ENCODE measurements at regions not wholly inside any gene's neighbourhood (a gene's known extent, or its start where the extent isn't known, plus 50 kb on each side); places are given as distances from the start of the nearest gene placed in this dataset.
A peak's percentile ranks its signal among the peaks of the same experiment; 100 is the strongest.

DNA sequence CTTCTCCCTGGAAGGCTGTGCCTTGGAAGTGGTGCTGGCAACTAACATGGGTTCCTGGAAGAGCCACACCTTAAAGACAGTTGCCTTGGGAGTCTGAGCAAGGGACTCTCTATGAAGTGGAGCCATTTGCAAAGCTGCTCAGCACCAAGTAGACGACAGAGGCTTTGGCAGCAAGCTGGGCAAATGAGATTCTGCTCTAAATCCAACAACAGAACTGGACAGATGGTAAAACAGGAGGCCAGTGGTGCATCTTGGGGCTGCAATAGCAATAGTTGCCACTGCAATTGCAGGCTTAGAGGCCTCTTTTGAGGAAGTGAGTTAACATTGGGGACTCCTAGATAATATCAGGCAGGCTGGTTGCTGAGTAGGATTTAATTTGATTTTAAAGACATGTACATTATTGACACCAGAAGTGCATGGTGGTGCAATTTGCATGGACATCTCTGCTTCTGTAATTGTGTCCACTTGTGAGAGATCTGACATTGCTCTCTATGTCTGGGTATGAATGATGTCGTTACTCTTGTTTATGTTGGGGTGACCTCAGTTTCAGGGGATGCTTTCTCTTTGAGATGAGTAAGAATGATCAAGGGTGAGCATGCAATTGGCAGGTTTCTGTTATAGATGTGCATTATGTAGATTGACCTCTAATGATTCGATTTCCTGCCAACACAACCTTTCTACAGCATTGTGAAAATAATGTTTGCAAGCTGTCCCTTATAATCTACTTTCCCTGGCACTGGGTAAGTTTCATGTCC is 568.3 kb upstream of the MEX3C start:
- FAIRE-seq (no peak), DNase-seq (ENCODE audit: insufficient read length, low spot score) (no peak)
- TF ChIP-seq, protein P1, sequence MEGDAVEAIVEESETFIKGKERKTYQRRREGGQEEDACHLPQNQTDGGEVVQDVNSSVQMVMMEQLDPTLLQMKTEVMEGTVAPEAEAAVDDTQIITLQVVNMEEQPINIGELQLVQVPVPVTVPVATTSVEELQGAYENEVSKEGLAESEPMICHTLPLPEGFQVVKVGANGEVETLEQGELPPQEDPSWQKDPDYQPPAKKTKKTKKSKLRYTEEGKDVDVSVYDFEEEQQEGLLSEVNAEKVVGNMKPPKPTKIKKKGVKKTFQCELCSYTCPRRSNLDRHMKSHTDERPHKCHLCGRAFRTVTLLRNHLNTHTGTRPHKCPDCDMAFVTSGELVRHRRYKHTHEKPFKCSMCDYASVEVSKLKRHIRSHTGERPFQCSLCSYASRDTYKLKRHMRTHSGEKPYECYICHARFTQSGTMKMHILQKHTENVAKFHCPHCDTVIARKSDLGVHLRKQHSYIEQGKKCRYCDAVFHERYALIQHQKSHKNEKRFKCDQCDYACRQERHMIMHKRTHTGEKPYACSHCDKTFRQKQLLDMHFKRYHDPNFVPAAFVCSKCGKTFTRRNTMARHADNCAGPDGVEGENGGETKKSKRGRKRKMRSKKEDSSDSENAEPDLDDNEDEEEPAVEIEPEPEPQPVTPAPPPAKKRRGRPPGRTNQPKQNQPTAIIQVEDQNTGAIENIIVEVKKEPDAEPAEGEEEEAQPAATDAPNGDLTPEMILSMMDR (IDR thresholded peaks at IDR 0.05; ENCODE audit: insufficient read depth, missing control alignments): no peak

DNA sequence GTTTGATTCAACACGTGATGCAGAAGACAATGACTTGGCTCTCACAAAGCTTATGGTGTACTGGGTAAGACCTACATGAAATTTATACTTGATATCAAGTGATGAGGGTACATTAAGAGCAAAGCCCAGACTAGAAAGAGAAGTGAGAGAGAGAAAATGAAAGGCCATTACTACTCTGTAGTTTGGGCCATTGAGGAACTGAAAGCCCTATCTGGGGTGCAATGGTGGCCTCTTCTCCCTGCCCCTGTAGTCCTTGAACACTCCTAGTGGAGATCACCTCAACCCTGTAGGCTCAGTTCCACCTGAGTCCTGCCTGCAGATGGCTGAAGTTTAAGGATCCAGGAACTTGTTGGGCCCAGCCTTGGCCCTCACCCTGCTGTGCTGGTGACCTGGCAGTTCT is 569.8 kb upstream of the MEX3C start:
- FAIRE-seq (no peak), DNase-seq (ENCODE audit: insufficient read length, low spot score) (no peak)
- TF ChIP-seq, protein P1 (IDR thresholded peaks at IDR 0.05; ENCODE audit: insufficient read depth, missing control alignments): no peak

DNA sequence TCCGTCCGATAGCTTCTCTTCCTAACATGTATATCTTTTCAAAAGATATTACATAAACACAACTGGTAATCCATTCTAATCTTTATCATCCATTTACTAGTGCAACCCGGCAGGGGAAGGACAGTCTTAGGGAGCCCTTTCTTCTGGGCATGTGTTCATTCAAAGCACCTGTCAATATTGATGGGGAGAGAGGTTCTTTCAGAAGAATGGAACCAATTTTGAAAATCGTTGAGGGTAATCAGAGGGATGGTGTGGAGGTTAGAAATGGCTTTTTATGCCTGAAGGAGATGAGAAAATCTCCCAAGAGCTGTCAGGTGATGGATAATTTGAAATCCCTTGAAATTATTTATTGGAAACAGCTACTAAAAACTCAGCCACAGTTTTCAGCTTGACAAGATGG is 561.9 kb upstream of the DCC start:
- DNase-seq (ENCODE audit: insufficient read length, low spot score): no peak
- no peak for FAIRE-seq
- TF ChIP-seq, protein P1 (IDR thresholded peaks at IDR 0.05; ENCODE audit: insufficient read depth, missing control alignments): no peak

DNA sequence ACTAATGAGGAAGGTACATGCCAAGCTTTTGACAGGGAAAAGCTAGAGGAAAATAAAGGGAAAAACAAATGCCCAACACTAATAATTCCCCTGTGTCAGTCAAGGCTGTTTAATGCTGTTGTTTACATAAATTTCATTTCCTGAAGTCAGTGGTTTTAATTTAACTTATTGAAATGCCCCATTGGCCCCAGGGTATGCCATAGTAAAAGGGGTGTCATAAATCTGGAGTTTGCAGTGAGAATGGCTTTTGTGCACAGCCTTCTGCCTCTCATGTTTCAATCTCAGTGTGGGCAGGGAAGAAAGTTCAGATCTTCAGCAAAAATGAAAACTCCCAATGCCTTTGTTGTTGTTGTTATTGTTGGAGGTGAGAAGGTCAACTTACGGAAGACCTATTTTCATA is 550.1 kb upstream of the DCC start:
- FAIRE-seq: no peak
- no peak for DNase-seq (ENCODE audit: insufficient read length, low spot score)
- TF ChIP-seq, protein P1 (IDR thresholded peaks at IDR 0.05; ENCODE audit: insufficient read depth, missing control alignments): no peak

DNA sequence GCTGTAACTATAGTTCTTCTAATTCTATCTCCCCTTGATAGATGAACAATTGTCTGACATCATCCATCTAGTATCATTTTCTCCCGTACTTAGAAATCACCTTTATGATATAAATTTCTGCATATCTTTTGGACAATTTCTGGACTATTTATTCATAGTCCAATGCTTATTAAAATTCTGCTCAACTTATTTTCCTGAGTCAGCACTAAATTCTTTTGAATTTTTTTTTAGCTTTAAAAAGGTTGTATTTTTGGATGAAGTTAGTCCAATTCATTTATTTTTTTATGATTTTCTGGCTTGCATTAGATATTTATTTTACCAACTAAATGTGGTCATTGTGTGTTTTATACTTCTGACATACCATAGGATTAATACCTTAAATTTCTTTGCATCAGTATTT is 538.5 kb upstream of the DCC start:
- DNase-seq (ENCODE audit: insufficient read length, low spot score) (no peak), FAIRE-seq (no peak)
- TF ChIP-seq, protein P1 (IDR thresholded peaks at IDR 0.05; ENCODE audit: insufficient read depth, missing control alignments): no peak

DNA sequence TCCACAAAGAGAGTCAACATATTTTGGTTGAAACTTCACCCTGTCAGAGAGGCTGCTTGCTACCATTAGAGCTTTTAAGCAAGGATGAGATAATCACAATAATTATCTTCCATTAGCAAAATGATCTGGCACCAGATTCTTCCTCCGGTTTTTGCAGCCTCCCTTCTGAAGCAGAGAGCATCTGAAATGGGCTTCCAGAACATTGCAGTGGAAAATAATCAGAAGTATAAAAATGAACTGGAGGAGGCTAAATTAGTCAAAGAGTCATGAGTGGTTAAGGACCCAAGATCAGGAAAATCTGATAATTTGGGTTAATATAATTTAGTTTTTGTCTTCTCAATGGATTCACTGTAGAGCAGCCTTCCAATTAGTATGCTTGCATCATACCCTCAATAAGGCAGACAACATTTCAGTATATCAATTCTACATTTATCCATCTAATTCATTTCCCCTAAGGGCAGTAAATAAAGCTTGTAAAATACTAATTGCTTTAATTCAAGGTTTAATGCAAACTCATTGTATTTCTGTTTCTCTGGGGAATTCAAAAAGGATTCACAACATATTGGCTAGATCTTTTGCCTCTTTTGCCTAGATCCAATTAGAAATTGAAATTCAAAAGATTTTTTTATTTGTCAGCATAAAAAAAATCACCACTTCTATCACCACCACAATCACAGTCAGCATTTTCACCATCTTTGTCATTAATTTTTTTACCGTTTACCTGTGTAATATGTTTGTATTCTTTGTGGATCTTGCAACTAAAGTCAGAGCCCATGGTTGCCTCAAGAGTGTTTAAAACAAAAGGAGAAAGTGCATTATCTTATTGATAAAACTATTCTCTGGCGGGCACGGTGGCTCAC is 537.2 kb upstream of the DCC start:
- TF ChIP-seq, protein P1 (IDR thresholded peaks at IDR 0.05; ENCODE audit: insufficient read depth, missing control alignments): no peak
- DNase-seq (ENCODE audit: insufficient read length, low spot score) (no peak), FAIRE-seq (peak; percentile 73)

DNA sequence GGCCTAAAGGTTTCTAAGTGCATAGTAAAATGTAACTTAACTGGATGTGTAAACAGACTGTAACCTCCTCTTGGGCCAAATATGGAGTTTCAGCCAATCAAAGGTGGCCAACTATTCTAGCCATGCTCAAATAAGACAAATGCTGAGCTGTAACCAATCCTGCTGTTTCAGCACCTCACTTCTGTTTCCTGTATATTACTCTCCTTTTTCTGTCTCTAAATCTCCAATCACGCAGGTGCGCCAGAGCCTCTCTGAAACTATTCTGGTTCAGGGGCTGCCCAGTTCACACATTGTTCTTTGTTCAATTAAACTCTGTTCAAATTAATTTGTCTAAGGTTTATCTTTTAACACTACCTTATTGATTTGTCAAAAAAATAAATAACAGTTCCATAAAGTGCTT is 532.7 kb upstream of the DCC start:
- no peak for FAIRE-seq
- no peak for DNase-seq (ENCODE audit: insufficient read length, low spot score)
- TF ChIP-seq, protein P1 (IDR thresholded peaks at IDR 0.05; ENCODE audit: insufficient read depth, missing control alignments): no peak

Data from D721Med (cell line).